Ecto neural progenitor cell (in vitro differentiated cells): ENCODE measurements at regions not wholly inside any gene's neighbourhood (a gene's known extent, or its start where the extent isn't known, plus 50 kb on each side); places are given as distances from the start of the nearest gene placed in this dataset.

Experiments used
- DNase-seq: peaks from one replicate; pipeline ENCODE4 v3.0.0-alpha.2; 2018; ENCODE audit warnings: low spot score

DNA sequence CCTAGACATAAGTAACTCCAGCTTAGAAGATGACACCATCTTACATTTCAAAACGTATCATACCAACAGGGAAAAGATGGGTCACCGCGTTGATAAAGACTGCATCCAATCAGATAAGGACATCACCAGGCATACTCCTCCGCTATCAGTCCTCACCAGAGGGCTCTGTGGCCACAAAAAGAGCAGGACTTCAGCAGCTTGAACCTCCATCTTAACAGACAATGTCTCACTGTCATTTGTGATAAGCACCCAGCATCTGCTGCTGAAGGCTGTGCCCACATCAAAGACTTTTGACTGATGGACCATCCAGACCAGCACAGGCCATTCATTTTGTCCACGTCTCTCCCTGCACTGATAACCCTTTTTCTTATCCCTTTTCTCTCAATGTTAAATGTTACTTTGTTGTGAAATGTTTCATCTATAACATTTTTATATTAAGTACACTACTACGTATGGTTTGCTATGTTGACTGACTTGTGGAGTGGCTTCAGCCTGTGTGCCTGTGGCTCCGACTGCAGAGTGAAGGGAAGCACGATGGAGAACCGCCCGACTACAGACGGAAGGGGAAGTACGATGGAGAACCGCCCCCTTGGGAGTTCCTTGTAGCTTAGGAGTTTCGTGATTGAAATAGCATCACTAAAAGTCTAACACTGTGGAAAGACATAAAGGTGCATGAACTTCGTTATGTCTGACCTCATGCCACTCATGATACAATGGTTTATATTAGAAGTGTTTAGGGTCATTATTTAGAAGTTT, 595.4 kb upstream of the AGA start:
- no peak for DNase-seq

DNA sequence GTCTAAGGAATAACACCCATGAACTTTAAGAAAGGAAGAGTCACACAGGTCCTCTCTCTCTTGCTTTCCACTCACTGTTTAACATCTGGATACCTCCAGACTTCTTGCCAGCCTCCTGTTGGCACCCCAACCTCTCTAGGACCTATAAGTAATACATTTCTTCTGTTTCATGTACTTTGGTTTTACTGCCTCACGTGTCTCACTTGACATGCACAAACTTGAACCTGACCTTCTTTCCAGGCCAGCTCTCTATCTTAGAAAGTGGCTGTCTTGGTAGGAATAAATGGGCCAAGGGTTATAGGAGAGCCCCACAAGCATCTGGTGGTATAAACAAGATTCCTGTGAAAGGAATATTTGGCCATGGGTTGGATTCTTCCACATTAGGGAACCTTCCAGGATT, 614.8 kb upstream of the AGA start:
- no peak for DNase-seq

DNA sequence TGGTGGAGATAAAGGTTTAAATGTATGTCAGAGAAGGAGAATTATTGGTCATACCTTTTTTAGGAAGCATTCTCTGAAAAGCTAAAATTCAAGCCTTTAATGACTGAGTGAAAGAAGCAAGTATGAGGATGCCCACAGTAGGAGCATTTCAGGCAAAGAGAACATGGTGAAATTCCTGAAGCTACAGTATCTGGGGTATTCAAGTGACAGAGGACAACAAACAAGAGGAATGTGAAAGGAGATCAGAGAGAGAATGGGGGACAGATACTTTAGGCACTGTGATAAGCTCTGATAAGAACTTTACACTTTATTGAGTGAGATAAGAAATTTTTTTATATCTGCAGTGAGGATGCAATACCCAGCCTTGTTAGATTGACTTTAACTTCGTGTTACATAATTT, 621.3 kb upstream of the AGA start:
- DNase-seq = no peak

DNA sequence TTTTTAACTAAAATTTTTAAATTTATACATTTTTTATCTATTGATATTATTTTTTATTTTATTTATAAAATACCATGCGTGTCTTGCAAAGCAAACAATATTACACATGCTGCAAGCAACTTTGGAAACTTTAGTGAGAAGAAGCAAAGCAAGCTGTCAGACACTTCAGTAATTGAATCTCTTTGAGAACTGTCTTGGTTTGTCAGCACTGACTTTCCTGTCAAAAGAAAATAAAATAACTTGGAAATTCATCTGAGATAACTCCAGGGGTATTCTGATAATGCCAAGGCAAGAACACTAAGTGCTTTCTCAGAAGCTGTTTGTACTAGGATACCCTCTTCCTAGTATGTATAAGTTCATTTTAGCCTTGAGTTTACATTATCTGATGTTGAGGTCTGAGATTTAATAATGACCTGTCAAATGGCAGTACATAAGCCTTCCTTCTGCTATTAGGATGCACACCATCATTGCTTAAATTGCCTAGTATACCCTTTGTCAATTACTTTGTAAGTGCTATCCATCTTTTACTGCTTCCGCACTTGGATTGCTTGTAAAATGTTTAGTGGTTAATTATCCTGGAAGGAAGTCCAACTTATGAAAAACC, 624.2 kb upstream of the AGA start:
- no peak for DNase-seq

DNA sequence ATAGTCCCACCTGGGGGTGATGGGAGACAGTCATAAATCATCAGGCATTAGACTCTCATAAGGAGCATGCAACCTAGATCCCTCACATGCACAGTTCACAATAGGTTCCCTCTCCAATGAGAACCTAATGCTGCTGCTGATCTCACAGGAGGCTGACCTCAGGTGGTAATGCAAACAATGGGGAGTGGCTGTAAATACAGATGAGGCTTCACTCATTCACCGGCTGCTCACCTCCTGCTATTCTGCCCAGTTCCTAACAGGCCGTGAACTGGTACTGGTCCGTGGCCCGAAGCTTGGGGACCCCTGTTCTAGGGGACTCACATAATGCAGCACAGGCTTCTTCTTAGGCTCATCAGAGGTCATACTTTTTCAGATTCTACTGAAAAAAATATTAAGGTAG, 625.9 kb upstream of the AGA start:
- DNase-seq = no peak

DNA sequence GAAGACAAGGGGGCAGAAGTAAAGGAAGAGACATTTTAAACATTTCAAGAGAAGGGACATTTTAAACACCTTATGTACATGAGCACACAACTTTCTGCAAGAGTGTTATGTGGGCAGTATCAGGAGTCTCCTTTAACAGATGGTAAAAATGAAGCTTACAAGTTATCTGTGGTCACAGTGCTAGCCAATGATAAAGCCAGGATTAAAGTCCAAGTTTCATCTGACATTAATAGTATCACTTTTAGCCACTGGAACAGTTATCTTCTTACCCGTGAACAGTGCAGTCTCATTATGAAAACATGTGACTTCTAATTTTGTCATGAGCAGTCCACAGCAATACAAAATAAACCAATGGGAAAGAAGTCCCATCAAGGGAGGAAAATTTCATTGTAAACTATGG, 627.9 kb upstream of the AGA start:
- DNase-seq = no peak

DNA sequence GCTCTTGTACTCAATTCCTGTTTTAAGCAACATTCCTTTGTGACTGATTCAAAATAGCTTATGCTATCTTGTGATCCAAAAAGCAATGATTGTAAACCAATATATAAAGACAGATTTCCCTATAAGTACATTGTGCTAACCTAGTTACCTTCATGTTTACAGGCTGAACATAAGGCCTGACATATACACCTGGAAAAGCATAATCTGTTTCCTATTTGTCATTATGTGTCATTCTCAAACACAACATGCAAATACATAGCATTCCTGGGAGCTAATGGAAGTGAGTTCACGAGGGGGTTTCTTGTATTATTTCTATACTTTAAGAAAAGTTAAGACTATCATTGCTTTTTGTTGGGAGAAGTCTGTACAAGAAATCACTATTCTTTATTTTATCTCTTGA, 638.1 kb upstream of the AGA start:
- DNase-seq = no peak

DNA sequence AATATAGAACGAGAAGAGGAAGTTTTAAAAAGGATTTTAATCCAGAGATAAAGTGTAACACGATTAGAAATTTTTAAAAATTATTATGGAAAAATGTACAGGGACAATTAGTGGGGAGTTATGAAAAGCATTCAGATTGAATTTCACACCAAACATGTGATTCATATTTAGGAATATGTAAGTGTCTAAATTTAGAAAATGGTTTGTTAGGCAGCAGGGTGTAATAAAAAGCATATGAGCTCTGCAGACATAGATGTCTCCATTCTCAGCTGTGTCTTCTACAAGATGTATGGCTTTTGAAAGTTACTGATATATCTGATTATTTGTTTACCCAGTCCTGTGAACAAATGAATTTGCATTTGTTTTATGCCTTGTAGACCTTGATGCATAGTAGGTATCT, 638.9 kb upstream of the AGA start:
- DNase-seq = no peak

DNA sequence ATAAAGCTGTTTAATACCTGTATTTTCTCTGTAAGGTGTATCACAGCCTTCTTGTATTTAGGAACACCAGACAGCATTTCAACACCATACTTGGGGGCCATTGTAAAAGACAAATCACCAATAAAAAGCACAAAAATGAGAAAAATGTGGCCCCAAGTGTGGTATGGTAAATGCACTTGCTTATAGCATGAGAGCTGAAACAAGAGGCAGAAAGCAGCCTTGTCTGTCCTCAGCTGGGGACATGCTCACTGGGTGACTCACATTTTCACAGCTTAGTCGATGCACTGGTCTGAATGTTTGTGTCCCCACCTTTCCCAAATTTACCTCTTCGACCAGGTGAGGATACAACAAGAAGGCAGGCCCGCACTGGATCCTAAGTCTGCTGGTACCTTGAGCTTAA, 639.7 kb upstream of the AGA start:
- no peak for DNase-seq

DNA sequence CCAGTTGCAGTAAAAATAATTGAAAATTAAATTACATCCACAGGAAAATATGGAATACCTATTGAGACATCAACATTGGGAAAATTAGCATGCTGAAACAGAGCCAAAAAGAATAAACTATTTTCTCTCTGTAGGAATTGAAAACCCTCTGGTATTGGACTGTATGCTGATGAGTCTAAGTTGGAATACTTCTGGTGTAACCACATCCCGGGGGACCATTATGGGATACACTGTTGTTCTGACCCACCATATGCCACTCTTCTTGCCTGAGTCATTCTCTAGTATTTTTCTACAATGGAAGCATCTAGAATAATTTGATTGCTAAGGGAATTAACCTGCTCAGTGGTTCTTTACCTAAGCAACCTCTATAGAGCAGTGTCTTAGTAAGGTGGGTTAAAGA, 640.7 kb upstream of the AGA start:
- DNase-seq = no peak

DNA sequence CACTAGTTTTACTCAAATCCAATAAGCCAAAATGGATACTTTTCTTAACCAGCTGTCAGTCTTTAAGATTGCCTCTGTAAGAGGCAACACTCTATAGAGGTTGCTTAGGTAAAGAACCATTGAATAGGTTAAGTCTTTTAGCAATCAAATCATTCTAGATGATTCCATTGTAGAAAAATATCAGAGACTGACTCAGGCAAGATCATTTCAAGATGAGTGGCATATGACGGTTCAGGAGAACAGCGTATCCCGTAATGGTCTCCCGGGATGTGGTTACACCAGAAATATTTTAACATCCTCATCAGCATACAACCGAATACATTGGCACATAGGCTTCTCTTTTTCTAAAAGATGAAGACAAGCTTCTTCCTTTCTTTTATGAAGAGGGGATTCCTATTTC, 641.7 kb upstream of the AGA start:
- no peak for DNase-seq

DNA sequence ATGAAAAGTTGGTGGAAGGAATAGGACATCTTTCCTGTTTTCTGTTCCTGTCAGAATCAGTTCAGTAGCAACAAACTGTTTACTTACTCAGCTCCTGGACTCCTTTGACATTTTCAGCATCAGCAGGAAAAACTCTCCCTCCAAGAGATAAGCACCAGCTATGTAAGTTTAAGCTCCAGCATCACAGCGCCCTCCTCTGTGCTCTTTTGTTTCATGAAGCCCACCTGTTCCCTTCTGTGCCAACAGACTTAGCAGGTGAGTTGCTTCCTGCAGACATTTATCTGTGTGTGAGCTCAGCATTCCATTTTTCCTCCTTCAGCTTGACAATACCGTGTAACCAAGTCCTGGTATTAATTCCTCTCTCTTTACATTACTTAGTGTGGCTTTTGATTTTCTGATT, 644.1 kb upstream of the AGA start:
- no peak for DNase-seq

DNA sequence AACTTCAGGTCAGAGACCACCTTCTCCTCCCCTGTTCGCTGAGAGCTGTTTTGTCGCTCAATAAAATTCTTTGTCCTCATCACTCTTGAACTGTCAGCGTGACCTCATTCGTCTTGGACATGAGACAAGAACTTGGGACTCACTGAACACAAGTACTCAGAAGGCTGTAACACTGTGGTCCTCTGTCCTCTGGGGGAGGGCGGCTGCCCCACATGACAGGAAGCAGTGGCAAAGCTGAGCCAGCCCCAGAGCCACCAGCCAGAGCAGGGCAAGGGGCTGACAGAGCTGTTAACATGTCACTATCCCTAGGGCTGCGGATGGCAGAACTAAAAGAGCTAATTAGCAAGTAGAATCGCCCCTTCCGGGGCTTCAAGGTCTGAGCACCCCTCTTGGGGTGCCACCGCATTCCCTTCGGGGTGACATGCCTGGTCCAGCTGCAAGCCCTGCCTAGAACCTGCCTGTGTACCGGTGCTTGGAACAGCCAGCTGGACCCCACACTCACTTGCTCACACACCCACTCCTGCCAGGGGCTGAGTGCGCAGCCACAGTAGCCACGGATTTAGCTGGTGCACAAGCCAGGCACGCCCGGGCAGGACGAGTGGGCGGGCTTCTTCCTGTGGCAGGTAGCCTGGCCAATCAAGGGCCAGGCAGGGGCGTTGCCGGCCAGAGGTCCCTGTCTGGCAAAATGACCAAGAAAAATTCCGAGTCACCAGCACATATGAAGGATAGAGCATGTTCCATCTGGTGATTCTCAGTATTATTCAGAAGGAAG, 648.6 kb upstream of the AGA start:
- DNase-seq = peak; percentile 46

DNA sequence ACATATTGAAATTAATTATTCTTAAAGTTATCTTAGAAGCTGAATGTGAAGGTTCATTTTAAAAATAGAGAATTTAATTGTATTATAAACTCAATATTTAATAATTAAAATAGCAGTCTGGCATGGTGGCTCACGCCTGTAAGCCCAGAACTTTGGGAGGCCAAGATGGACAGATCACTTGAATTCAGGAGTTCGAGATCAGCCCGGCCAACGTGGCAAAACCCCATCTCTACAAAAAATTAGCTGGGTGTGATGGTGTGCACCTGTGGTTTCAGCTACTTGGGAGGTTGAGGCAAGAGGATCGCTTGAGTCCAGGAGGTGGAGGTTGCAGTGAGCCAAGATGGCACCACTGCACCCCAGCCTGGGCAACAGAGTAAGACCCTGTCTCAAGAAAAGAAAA, 659.9 kb upstream of the AGA start:
- DNase-seq = no peak

DNA sequence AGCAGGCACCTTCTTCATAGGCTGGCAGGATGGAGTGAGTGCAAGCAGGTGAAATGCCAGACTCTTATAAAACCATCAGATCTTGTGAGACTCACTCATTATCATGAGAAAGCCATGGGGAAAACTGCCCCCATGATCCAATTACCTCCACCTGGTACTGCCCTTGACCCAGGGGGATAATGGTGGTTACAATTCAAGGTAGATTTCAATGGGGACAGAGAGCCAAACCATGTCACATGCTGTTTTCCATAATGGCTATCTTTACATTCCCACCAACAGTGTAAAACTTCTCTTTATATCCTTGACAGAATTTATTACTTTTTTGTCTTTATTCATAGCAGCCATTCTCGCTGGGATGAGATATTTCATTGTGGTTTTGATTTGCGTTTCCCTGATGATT, 663.0 kb upstream of the AGA start:
- DNase-seq = no peak

DNA sequence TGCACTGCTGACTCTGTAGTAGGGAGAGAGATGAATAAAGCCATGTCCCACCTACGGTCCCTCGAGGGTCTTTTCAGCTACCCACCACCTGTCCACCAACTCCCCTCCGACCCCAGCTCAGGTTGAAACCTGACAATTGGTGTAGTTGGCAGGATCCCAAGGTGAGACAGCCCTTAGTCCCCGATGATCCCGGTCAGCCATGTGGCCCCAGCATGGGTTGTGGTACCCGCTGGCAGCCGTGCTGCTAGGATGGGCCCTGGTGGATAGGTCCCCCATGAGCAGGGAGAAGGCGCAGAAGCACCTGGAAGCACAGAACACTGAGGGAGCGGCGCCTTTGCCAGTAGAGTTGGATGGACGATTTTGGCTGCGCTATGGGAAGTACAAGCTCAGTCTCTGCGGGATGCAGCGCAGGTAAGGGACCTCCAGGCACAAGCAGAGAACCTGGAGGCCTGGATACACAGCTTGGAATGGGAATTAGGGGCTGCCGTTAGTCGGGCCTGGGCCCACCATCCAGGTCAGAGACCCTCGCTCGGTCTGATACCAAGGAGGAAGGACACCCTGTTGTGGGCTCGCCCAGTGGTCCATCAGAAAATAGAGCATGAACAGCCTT, 694.6 kb upstream of the AGA start:
- DNase-seq = no peak

DNA sequence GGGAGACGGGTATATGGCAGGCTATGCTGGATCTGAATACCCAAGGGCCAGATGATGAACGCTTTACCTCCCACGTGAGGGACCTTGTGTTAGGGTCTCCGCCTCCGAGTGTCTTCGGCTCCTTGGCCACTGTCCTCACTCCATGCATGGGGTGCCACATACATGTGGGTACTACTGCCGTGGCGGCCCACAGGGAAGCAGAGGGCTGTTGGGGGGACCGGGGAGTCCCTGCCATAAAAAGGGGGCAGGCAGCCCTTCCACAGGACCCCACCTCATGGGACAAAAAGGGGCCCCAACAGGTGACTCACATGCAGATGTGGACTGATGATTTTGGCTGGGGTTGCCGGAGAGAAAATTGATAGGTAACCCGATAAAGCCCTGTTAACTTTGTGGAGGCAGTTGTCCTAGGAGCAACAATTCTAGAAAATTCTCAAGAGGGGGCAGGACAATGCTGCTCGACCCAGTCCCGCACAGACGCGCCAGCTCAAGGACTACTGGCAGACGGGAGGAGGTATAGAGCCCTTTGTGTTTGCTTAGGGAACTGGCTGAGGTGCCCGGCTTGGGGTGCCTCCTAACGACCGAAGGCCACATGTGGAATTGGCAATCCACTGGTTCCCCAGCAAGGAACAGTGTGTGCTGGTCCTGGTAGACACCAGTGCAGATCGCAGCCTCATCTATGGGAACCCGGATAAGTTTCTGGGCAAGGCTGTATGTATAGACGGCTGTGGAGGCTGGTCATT, 695.7 kb upstream of the AGA start:
- DNase-seq = no peak

DNA sequence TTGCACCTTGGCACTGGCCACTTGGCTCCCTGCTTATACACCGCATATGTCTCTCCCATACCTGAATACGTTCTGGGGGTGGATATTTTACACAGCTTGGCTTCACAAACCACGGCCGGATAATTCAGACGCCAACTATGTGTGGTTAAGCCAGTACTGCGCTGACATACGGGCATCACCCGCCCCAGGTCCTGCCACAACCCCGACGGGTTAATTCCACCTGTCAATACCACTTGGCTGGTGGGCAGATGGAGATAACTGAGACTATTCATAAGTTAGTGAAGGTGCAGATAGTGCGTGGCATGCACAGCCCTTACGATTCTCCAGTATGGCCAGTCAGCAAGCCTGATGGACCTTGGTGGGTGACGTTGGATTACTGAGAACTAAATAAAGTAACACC, 696.3 kb upstream of the AGA start:
- no peak for DNase-seq

DNA sequence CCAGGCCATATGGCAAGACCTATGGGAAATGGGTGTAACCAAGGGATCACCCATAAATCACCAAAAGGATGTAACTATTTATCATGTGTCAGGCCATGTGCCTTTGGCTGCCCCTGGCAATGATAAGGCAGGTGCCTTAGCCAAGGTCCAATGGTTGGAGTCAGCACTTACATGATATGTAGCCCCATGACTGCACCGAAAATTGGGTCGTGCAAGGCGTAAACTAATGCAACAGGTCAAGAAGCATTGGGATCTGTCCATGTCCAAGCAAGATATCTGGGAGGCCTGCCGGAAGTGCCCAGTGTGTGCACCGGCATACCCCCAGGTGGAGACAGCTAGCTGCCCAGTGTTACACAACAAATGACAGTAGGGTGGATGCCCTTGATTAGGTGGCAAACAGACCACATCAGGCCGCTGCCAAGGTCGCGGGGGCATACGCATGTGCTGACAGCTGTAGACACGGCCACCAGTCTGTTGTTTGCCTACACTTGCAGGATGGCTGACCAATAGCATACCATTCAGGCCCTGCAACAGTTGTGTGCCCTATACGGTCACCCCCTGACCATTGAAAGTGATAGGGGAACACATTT, 698.2 kb upstream of the AGA start:
- DNase-seq = no peak

DNA sequence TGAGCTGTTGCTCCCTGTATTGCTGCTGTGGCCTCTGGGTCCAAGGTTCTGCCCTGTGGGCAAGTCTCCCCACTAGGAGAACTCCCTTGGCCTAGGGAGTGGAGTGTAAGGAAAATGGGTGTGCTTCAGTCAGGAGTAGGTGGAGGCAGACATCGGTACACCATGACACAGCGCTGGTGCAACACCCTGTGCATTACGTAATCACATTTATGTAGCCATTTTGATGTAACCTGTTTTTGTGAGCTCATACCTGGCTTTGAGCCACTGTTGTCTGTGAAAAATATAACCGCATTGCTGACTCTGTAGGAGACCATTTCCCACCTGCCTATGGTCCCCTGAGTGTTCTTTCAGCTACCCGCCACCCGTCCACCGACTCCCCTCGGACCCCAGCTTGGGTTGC, 700.5 kb upstream of the AGA start:
- no peak for DNase-seq

DNA sequence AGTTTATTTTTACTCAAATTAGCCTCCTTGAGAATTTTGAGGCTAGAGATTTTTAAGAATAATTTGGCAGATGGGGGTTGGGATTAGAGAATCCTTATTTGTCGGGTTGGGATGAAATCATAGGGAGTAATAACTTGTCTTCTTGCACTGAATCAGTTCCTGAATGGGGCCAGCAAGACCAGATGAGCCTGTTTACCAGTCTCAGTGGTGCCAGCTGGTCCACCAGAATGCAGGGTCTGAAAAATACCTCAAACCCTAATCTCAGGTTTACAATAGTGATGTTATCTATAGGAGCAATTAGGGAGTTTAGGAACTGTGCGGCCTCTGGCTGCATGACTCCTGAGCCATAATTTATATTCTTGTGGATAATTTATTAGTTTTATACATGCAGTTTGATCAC, 705.9 kb upstream of the AGA start:
- no peak for DNase-seq
